Endothelial cell of umbilical vein (primary cell): ENCODE measurements at regions not wholly inside any gene's neighbourhood (a gene's known extent, or its start where the extent isn't known, plus 50 kb on each side); places are given as distances from the start of the nearest gene placed in this dataset.

Source experiments
- BruUV-seq: library from RNA; stranded (reverse); fragments of 400-500 nt; replicated peaks from 2 replicates; lab custom pipeline; 2021; lab: Mats Ljungman, UMichigan
- CTCF ChIA-PET: fragments of 300-600, 350-600 bp; sonication (Branson Sonifier 250); formaldehyde crosslinking; loops from one replicate; lab custom pipeline; 2021; ENCODE audit warnings: antibody characterized with exemption, inconsistent platforms; lab: Charles Lee
- POLR2A ChIA-PET: fragments of 300-600, 350-600 bp; sonication (Branson Sonifier 250); formaldehyde crosslinking; loops from one replicate; lab custom pipeline; 2021; ENCODE audit warnings: antibody characterized with exemption, inconsistent platforms; lab: Charles Lee
- DNase-seq: peaks from one replicate; pipeline ENCODE4 v3.0.0-alpha.2; 2011; ENCODE audit warnings: low read depth, low spot score
- FAIRE-seq: peaks from 2 replicates; lab custom pipeline; 2011; peaks lifted over from hg19 to GRCh38; lab: Jason Lieb, UNC
- H2AFZ ChIP-seq: 2 replicates; pipeline ENCODE4 v1.6.0; 2012; ENCODE audit warnings: low read depth, low read length, control low read depth, inconsistent platforms
- H3K27ac ChIP-seq: 2 replicates; pipeline ENCODE4 v1.5.1; 2011; ENCODE audit warnings: low read depth, mild to moderate bottlenecking, control low read depth, low read length, moderate library complexity; ENCODE audit not compliant: insufficient read depth
- H3K27me3 ChIP-seq, 2 experiments: 2 replicates each; pipeline versions ENCODE4 v1.6.0 to v1.6.1; 2011; ENCODE audit warnings: low read length in 2 of 2, mixed read lengths in 1 of 2; ENCODE audit not compliant: control insufficient read depth in 2 of 2, insufficient read depth in 2 of 2
- H3K36me3 ChIP-seq, 2 experiments: 2 replicates in 1 of 2; 3 replicates in 1 of 2; pipeline ENCODE4 v1.5.1; 2011; ENCODE audit warnings: low read length in 2 of 2, mild to moderate bottlenecking in 1 of 2, moderate library complexity in 1 of 2; ENCODE audit not compliant: control insufficient read depth in 2 of 2, insufficient read depth in 2 of 2; ENCODE audit errors: extremely low read depth in 1 of 2
- H3K4me1 ChIP-seq: 3 replicates; pipeline ENCODE4 v1.5.1; 2011; ENCODE audit warnings: mild to moderate bottlenecking, low read length; ENCODE audit not compliant: control insufficient read depth, insufficient read depth; ENCODE audit errors: extremely low read depth
- H3K4me2 ChIP-seq: 2 replicates; pipeline ENCODE4 v1.6.1; 2011; ENCODE audit warnings: low read length, control low read depth, mixed read lengths; ENCODE audit not compliant: insufficient read depth
- H3K4me3 ChIP-seq, 3 experiments: fragments of 200-600 bp in 1 of 3; sonication (generic), shearing (Covaris generic) in 1 of 3; replicated peaks in 1 of 3; 2 replicates each; pipeline ENCODE4 v1.5.1; 2011 to 2016; ENCODE audit warnings: control low read depth in 3 of 3, low read length in 3 of 3, mild to moderate bottlenecking in 2 of 3, inconsistent platforms in 1 of 3, low read depth in 1 of 3, moderate library complexity in 1 of 3; ENCODE audit not compliant: insufficient read depth in 1 of 3
- H3K79me2 ChIP-seq: 2 replicates; pipeline ENCODE4 v1.6.0; 2012; ENCODE audit warnings: low read length, inconsistent platforms; ENCODE audit not compliant: control insufficient read depth, insufficient read depth
- H3K9ac ChIP-seq: replicated peaks from 2 replicates; pipeline ENCODE3; 2011; ENCODE audit warnings: low read length, control low read depth; ENCODE audit not compliant: insufficient read depth; ENCODE audit errors: extremely low read depth
- H3K9me1 ChIP-seq: replicated peaks from 3 replicates; pipeline ENCODE4 v1.6.0; 2011; ENCODE audit warnings: mild to moderate bottlenecking, low read length; ENCODE audit not compliant: control insufficient read depth, insufficient read depth; ENCODE audit errors: extremely low read depth
- H3K9me3 ChIP-seq: replicated peaks from 2 replicates; pipeline ENCODE4 v1.5.1; 2012; ENCODE audit warnings: low read length, inconsistent platforms; ENCODE audit not compliant: control insufficient read depth, insufficient read depth
- H4K20me1 ChIP-seq: replicated peaks from 2 replicates; pipeline ENCODE3; 2011; ENCODE audit warnings: mild to moderate bottlenecking, low read length; ENCODE audit not compliant: control insufficient read depth, insufficient read depth; ENCODE audit errors: extremely low read depth
- EZH2 ChIP-seq: IDR thresholded peaks from 2 replicates; pipeline ENCODE4 v1.6.1; 2012; ENCODE audit warnings: borderline replicate concordance, low read depth, mild to moderate bottlenecking, moderate library complexity, low read length, inconsistent platforms; ENCODE audit not compliant: severe bottlenecking
- FOS ChIP-seq: IDR thresholded peaks from 2 replicates; pipeline ENCODE4 v1.6.1; 2011; ENCODE audit warnings: mild to moderate bottlenecking, low read length, moderate library complexity, borderline replicate concordance; ENCODE audit not compliant: insufficient read depth
- GATA2 ChIP-seq: IDR thresholded peaks from 2 replicates; pipeline ENCODE4 v1.7.0; 2011; ENCODE audit warnings: low read depth, mild to moderate bottlenecking, moderate library complexity, mixed read lengths, low read length; ENCODE audit not compliant: insufficient read length, insufficient read depth
- JUN ChIP-seq: IDR thresholded peaks from 2 replicates; pipeline ENCODE4 v1.6.1; 2011; ENCODE audit warnings: borderline replicate concordance, low read depth; ENCODE audit not compliant: insufficient read length, insufficient read depth
- MAX ChIP-seq: IDR thresholded peaks from 2 replicates; pipeline ENCODE4 v1.6.1; 2011; ENCODE audit not compliant: insufficient read depth, insufficient read length
- MYC ChIP-seq: IDR thresholded peaks from one replicate; pipeline ENCODE4 v1.6.1; 2011; ENCODE audit warnings: mild to moderate bottlenecking, low read depth, low read length
- POLR2A ChIP-seq: IDR thresholded peaks from 2 replicates; pipeline ENCODE4 v1.6.1; 2012; ENCODE audit warnings: low read depth, mild to moderate bottlenecking, control low read depth, low read length
- POLR2AphosphoS5 ChIP-seq: IDR thresholded peaks from 2 replicates; pipeline ENCODE4 v1.6.1; 2012; ENCODE audit warnings: low read depth, mild to moderate bottlenecking, control low read depth, low read length, moderate library complexity; ENCODE audit not compliant: insufficient read depth
- dilution Hi-C: fragments of 300-500 bp; cut with MboI; formaldehyde crosslinking; loops from one replicate; pipeline ENCODE4 v1.15.0; 2019; ENCODE audit warnings: low sequenced_read_pairs; ENCODE audit not compliant: extremely low pct_ligation_motif_present
- intact Hi-C: fragments of 100-400 bp; cut with micrococcal nuclease; formaldehyde crosslinking; loops from one replicate; pipeline ENCODE4 v1.10.0; 2022
- TF ChIP-seq, protein P1 (sequence below), 2 donors: IDR thresholded peaks; 1 replicate in 1 of 2; 2 replicates in 1 of 2; pipeline ENCODE4 v1.5.1; 2011; ENCODE audit warnings: low read length in 2 of 2, mild to moderate bottlenecking in 2 of 2, moderate library complexity in 2 of 2, control low read depth in 1 of 2, inconsistent platforms in 1 of 2, low read depth in 1 of 2; ENCODE audit not compliant: insufficient read depth in 1 of 2; ENCODE audit errors: extremely low read depth in 1 of 2

GRCh38 chr6:14903176-14904038 lies 342.5 kb upstream of the JARID2 start:
- Histone ChIP-seq H3K36me3 (no peaks in the 10 kb centered on the region), H3K4me3 (no peak overlapping the region), H3K4me2 (no peak overlapping the region), H3K9me3 (no peaks in the 10 kb centered on the region), H2AFZ (no peak overlapping the region), H3K9ac (no peak overlapping the region), H3K79me2 (no peaks in the 10 kb centered on the region), H4K20me1 (no peaks in the 10 kb centered on the region), H3K27me3 (no peaks in the 10 kb centered on the region), H3K27ac (no peak overlapping the region), H3K9me1 (no peaks in the 10 kb centered on the region), H3K4me1 (no peaks in the 10 kb centered on the region)
- CTCF ChIA-PET, result no interaction called here
- TF ChIP-seq FOS (no peak), EZH2 (no peak)
- BruUV-seq, result no TSS peak
- dilution Hi-C loops, result no loop called here
- FAIRE-seq (no peak), DNase-seq (no peak)
- POLR2A ChIA-PET, result no interaction called here
- intact Hi-C loops, result no loop called here

GRCh38 chr6:14905201-14905600 lies 340.7 kb upstream of the JARID2 start:
- ChIA-PET CTCF (no interaction called here), POLR2A (no interaction called here)
- H3K27ac ChIP-seq, result no peak overlapping the region
- dilution Hi-C loops, result no loop called here
- no peaks in the 10 kb centered on the region for H3K79me2 ChIP-seq
- no peaks in the 10 kb centered on the region for H3K27me3 ChIP-seq
- no peak overlapping the region for H3K9ac ChIP-seq
- TF ChIP-seq POLR2AphosphoS5, result no peak
- TF ChIP-seq GATA2, result no peak
- TF ChIP-seq MYC, result no peak
- TF ChIP-seq POLR2A, result no peak
- TF ChIP-seq JUN, result no peak
- TF ChIP-seq, protein P1, sequence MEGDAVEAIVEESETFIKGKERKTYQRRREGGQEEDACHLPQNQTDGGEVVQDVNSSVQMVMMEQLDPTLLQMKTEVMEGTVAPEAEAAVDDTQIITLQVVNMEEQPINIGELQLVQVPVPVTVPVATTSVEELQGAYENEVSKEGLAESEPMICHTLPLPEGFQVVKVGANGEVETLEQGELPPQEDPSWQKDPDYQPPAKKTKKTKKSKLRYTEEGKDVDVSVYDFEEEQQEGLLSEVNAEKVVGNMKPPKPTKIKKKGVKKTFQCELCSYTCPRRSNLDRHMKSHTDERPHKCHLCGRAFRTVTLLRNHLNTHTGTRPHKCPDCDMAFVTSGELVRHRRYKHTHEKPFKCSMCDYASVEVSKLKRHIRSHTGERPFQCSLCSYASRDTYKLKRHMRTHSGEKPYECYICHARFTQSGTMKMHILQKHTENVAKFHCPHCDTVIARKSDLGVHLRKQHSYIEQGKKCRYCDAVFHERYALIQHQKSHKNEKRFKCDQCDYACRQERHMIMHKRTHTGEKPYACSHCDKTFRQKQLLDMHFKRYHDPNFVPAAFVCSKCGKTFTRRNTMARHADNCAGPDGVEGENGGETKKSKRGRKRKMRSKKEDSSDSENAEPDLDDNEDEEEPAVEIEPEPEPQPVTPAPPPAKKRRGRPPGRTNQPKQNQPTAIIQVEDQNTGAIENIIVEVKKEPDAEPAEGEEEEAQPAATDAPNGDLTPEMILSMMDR (IDR thresholded peaks at IDR 0.05; ENCODE audit: extremely low read depth in 1 of 2, insufficient read depth in 1 of 2, low read depth in 1 of 2, low read length in 2 of 2), result no peak
- TF ChIP-seq MAX, result no peak
- no peaks in the 10 kb centered on the region for H3K9me1 ChIP-seq
- no peaks in the 10 kb centered on the region for H3K4me1 ChIP-seq
- no peak for DNase-seq
- H3K4me3 ChIP-seq, result no peak overlapping the region
- no peaks in the 10 kb centered on the region for H3K9me3 ChIP-seq
- no peak for FAIRE-seq
- H3K4me2 ChIP-seq, result no peak overlapping the region
- H2AFZ ChIP-seq, result no peak overlapping the region
- intact Hi-C loops, result no loop called here
- no peaks in the 10 kb centered on the region for H3K36me3 ChIP-seq
- BruUV-seq, result no TSS peak
- no peaks in the 10 kb centered on the region for H4K20me1 ChIP-seq
